ENCODE measurements at regions not wholly inside any gene's neighbourhood (a gene's known extent, or its start where the extent isn't known, plus 50 kb on each side); places are given as distances from the start of the nearest gene placed in this dataset.
"Not testable (repeated sequence)": the region's sequence is repeated elsewhere in the genome, so short reads cannot be mapped to it uniquely, and the experiment has no call there.

DNA sequence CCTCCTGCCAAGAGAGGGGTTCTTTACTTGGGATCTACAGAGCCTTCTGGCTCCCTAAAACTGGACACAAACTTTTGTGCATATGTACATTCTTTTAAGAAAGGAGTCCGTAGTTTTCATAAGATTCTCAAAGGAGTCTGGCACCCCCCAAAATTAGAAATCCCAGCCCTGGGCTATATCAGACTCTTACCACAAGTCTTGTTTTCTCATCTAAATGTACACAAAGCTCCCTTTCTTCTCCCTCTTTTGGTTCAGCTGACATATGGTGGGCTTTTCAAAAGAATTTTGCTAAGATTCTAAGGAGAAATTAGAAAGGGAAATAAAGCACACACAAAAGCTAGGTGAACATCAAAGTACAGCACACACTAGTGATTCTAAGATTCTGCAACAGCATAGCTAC lies 114.4 kb downstream of the ENC1 start:
- TF ChIP-seq, protein P1, sequence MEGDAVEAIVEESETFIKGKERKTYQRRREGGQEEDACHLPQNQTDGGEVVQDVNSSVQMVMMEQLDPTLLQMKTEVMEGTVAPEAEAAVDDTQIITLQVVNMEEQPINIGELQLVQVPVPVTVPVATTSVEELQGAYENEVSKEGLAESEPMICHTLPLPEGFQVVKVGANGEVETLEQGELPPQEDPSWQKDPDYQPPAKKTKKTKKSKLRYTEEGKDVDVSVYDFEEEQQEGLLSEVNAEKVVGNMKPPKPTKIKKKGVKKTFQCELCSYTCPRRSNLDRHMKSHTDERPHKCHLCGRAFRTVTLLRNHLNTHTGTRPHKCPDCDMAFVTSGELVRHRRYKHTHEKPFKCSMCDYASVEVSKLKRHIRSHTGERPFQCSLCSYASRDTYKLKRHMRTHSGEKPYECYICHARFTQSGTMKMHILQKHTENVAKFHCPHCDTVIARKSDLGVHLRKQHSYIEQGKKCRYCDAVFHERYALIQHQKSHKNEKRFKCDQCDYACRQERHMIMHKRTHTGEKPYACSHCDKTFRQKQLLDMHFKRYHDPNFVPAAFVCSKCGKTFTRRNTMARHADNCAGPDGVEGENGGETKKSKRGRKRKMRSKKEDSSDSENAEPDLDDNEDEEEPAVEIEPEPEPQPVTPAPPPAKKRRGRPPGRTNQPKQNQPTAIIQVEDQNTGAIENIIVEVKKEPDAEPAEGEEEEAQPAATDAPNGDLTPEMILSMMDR (IDR thresholded peaks at IDR 0.05; ENCODE audit: low read depth, low read length): no peak
- no peak overlapping the region for H3K4me3 ChIP-seq (replicated peaks in 1 of 2; ENCODE audit: low read depth in 2 of 2, low read length in 2 of 2)
- no peak for DNase-seq (ENCODE audit: low read depth in 2 of 2)

DNA sequence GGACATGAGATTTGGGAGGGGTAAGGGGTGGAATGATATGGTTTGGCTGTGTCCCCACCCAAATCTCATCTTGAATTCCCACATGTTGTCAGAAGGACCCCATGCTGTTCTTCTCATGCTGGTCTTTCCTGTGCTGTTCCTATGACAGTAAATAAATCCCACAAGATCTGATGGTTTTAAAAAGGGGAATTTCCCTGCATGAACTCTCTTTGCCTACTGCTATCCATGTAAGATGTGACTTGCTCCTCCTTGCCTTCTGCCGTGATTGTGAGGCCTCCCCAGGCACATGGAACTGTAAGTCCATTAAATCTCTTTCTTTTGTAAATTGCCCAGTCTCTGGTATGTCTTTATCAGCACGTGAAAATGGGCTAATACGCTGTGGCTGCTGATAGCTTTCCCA lies 115.8 kb downstream of the ENC1 start:
- not testable (repeated sequence) for DNase-seq (ENCODE audit: low read depth in 2 of 2); H3K4me3 ChIP-seq (replicated peaks in 1 of 2; ENCODE audit: low read depth in 2 of 2, low read length in 2 of 2)

DNA sequence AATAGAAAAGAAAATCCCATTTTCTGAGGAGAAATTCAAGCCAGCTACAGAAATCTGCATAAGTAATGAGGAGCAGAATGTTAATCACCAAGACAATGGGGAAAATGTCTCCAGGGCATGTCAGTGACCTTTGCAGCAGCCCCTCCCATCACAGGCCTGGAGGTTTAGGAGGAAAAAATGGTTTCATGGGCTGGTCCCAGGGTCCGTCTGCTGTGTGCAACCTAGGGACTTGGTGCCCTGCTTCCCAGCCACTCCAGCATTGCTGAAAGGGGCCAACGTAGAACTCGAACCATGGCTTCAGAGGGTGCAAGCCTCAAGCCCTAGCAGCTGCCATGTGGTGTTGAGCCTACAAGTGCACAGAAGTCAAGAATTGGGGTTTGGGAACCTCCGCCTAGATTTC lies 116.8 kb downstream of the ENC1 start:
- not testable (repeated sequence) for DNase-seq (ENCODE audit: low read depth in 2 of 2); H3K4me3 ChIP-seq (replicated peaks in 1 of 2; ENCODE audit: low read depth in 2 of 2, low read length in 2 of 2)

DNA sequence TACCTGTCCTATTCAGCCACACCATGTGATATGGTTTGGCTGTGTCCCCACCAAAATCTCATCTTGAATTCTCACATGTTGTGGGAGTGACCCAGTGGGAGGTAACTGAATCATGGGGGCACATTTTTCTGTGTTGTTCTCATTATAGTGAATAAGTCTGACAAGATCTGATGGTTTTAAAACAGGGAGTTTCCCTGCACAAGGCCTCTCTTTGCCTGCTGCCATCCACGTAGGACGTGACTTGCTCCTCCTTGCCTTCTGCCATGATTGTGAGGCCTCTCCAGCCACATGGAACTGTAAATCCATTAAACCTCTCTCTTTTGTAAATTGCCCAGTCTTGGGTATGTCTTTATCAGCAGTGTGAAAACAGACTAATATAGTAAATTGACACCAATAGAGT lies 117.7 kb downstream of the ENC1 start:
- not testable (repeated sequence) for H3K4me3 ChIP-seq (replicated peaks in 1 of 2; ENCODE audit: low read depth in 2 of 2, low read length in 2 of 2); DNase-seq (ENCODE audit: low read depth in 2 of 2)

DNA sequence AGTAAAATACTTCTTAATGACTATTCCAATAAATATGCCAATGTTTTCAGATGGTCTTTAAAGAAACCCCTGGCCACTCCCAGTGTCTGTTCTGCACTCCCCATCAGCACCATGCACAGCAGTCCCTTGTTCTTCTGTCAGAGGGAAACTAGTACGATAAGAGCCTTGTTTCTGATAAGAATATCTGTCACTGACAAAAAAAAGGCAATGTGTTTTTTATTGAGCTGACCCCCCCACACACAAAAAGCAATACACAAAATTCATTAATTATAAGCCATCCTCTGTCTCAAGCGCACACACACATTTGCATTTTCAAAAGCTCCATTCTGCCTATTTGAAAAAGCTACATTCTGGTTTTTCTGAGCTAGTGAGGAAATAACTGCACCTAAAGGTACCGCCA lies 119.1 kb downstream of the ENC1 start:
- TF ChIP-seq, protein P1 (IDR thresholded peaks at IDR 0.05; ENCODE audit: low read depth, low read length): no peak
- no peak overlapping the region for H3K4me3 ChIP-seq (replicated peaks in 1 of 2; ENCODE audit: low read depth in 2 of 2, low read length in 2 of 2)
- no peak for DNase-seq (ENCODE audit: low read depth in 2 of 2)

DNA sequence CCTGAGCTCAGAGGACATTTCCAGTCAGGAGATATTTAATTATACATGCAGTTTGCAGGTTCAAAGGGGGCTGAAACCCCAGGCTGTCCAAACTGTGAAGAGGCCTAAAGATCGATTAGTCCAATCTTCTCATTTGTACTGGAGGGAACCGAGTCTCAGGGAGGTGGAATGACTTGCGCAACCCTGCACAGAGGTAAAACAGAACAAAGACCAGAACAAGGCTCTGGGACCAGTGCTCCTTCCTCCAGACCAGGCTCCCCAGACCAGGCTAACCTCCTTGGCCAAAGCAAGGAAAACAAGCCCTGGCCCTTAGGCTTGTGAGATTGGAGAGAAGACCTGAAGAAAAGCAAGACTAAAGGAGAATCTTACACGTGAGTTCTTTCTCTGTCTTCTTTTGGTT lies 120.8 kb downstream of the ENC1 start:
- TF ChIP-seq, protein P1 (IDR thresholded peaks at IDR 0.05; ENCODE audit: low read depth, low read length): no peak
- DNase-seq (ENCODE audit: low read depth in 2 of 2): no peak
- H3K4me3 ChIP-seq (replicated peaks in 1 of 2; ENCODE audit: low read depth in 2 of 2, low read length in 2 of 2): no peak overlapping the region

DNA sequence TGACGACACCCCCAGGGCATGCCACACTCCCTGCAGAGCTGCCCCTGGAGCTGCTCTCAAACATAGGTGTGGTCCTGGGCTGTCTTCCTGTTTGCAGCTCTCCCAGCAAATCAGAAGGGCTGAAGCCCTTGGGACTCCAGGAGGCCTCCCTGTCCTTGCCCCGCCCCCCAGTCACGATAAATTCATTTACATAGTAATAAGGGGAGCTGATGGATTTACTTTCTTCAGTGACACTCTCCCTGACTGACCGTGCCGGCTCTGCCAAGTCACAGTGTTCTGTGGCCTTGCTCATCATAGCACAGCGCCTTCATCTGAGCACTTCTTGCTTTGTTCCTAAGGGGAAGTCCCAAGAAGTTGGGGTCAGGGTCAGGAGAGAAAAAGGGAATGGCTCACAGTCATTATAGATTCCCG lies 121.4 kb downstream of the ENC1 start:
- no peak for DNase-seq (ENCODE audit: low read depth in 2 of 2)
- H3K4me3 ChIP-seq (replicated peaks in 1 of 2; ENCODE audit: low read depth in 2 of 2, low read length in 2 of 2): no peak overlapping the region
- TF ChIP-seq, protein P1 (IDR thresholded peaks at IDR 0.05; ENCODE audit: low read depth, low read length): no peak

DNA sequence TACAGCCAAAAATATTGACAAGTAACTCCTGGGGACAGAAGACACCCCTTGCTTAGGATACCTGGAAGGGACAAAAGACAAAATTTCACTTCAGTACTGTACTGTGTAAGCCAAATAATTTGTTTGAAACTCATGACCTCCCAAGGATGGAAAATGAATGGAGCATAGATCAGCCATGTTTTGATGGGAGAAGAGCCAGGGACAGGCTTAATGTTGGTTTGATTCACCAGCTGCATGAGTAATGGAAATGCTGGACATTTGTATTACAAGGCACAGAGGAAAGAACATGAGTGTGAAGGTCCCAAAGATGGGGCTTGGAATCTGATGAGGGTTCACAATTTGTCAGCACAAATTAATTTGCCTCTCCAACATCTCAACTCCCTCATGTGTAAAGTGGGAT lies 122.8 kb downstream of the ENC1 start:
- H3K4me3 ChIP-seq (replicated peaks in 1 of 2; ENCODE audit: low read depth in 2 of 2, low read length in 2 of 2): no peak overlapping the region
- peak; percentile 45 to 90 for DNase-seq (ENCODE audit: low read depth in 2 of 2)
- TF ChIP-seq, protein P1 (IDR thresholded peaks at IDR 0.05; ENCODE audit: low read depth, low read length): no peak

DNA sequence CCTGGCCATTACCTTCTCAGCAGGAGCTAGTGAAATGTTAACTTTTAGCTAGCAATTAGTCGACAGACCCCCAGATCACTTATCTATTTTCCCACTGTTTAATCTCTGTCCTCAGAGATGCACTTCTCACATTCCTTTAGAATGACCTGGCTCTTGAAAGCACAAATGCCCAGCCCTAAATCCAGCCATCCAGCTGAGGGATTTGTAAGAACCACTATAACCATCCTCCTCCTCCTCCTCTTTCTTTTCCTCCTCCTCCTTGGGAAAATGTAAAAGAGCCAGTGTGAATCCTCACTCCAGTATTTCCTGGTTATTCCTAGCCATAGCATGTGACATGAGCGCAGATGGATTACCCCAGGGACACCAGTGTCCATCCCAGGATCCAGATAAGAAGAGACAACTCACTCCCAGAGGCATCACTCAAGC lies 124.3 kb downstream of the ENC1 start:
- peak in 1 of 2 donors; percentile 45 for DNase-seq (ENCODE audit: low read depth in 2 of 2)
- TF ChIP-seq, protein P1 (IDR thresholded peaks at IDR 0.05; ENCODE audit: low read depth, low read length): no peak
- no peak overlapping the region for H3K4me3 ChIP-seq (replicated peaks in 1 of 2; ENCODE audit: low read depth in 2 of 2, low read length in 2 of 2)

All from cardiac fibroblast (primary cell).